GM12878 (cell line): ENCODE measurements at regions not wholly inside any gene's neighbourhood (a gene's known extent, or its start where the extent isn't known, plus 50 kb on each side); places are given as distances from the start of the nearest gene placed in this dataset.

Experiments
- ATAC-seq: fragments of 200-7000 bp; cut with Tn5 transposase; 3 replicates; pipeline ENCODE4 v1.9.1; 2020; ENCODE audit warnings: mild to moderate bottlenecking, moderate library complexity
- BruUV-seq: library from RNA; stranded (reverse); fragments of 400-500 nt; replicated peaks from 2 replicates; lab custom pipeline; 2021; lab: Mats Ljungman, UMichigan
- CTCF ChIA-PET: fragments of 300-600 bp; sonication (Branson Sonifier 250); formaldehyde crosslinking; extraction: SDS; loops from one replicate; lab custom pipeline; 2021; ENCODE audit warnings: inconsistent platforms; lab: Yijun Ruan, JAX
- POLR2A ChIA-PET: fragments of 350-600 bp; formaldehyde crosslinking; extraction: SDS; loops from one replicate; lab custom pipeline; 2021; ENCODE audit warnings: inconsistent platforms; lab: Charles Lee
- RAD21 ChIA-PET: fragments of 300-600 bp; sonication (Branson Sonifier 250); formaldehyde crosslinking; loops from one replicate; lab custom pipeline; 2023; ENCODE audit warnings: antibody characterized with exemption; ENCODE audit not compliant: unreplicated experiment; lab: Charles Lee
- SMC1A ChIA-PET: fragments of 300-600 bp; sonication (Branson Sonifier 250); formaldehyde crosslinking; loops from one replicate; lab custom pipeline; 2023; ENCODE audit not compliant: unreplicated experiment, uncharacterized antibody; lab: Charles Lee
- DNase-seq: peaks from one replicate; pipeline ENCODE4 v3.0.0-alpha.2; 2011; ENCODE audit warnings: low read depth, low spot score
- FAIRE-seq: peaks from 3 replicates; lab custom pipeline; 2011; peaks lifted over from hg19 to GRCh38; lab: Jason Lieb, UNC
- H2AFZ ChIP-seq: 2 replicates; pipeline ENCODE4 v1.6.0; 2011; ENCODE audit warnings: low read depth, low read length, control low read depth; ENCODE audit not compliant: control insufficient read depth
- H3K27ac ChIP-seq: 2 replicates; pipeline ENCODE4 v1.5.1; 2011; ENCODE audit warnings: control low read depth; ENCODE audit not compliant: control insufficient read depth, insufficient read depth
- H3K27me3 ChIP-seq, 2 experiments: replicated peaks in 1 of 2; 2 replicates each; pipeline versions ENCODE4 v1.6.0 to v1.6.1; 2011; ENCODE audit warnings: low read length in 1 of 2; ENCODE audit not compliant: control insufficient read depth in 2 of 2, insufficient read depth in 2 of 2
- H3K36me3 ChIP-seq, 2 experiments: 2 replicates each; pipeline ENCODE4 v1.5.1; 2011; ENCODE audit warnings: low read length in 1 of 2; ENCODE audit not compliant: control insufficient read depth in 2 of 2, insufficient read depth in 2 of 2
- H3K4me1 ChIP-seq: 2 replicates; pipeline ENCODE4 v1.6.1; 2011; ENCODE audit warnings: mild to moderate bottlenecking, low read length, moderate library complexity, mixed read lengths; ENCODE audit not compliant: control insufficient read depth, insufficient read depth
- H3K4me2 ChIP-seq: 2 replicates; pipeline ENCODE4 v1.6.0; 2011; ENCODE audit warnings: control low read depth; ENCODE audit not compliant: control insufficient read depth, insufficient read depth
- H3K4me3 ChIP-seq: fragments of 200-600 bp; sonication (generic); 2 replicates; pipeline ENCODE4 v1.5.1; 2016
- H3K79me2 ChIP-seq: 2 replicates; pipeline ENCODE4 v1.6.0; 2011; ENCODE audit warnings: low read length; ENCODE audit not compliant: control insufficient read depth, insufficient read depth
- H3K9ac ChIP-seq: 2 replicates; pipeline ENCODE4 v1.8.0; 2011; ENCODE audit warnings: low read length, control low read depth, mixed read lengths; ENCODE audit not compliant: control insufficient read depth, insufficient read depth
- H3K9me3 ChIP-seq: replicated peaks from 3 replicates; pipeline ENCODE4 v1.5.1; 2011; ENCODE audit warnings: mild to moderate bottlenecking, low read length; ENCODE audit not compliant: control insufficient read depth, insufficient read depth
- H4K20me1 ChIP-seq: 2 replicates; pipeline ENCODE4 v1.6.0; 2011; ENCODE audit not compliant: control insufficient read depth, insufficient read depth
- ATF7 ChIP-seq: fragments of 450-650 bp; IDR thresholded peaks from 2 replicates; pipeline ENCODE4 v1.6.1; 2016; ENCODE audit warnings: low read depth, mild to moderate bottlenecking
- BCL3 ChIP-seq: IDR thresholded peaks from 2 replicates; pipeline ENCODE4 v1.6.1; 2011; ENCODE audit warnings: borderline replicate concordance, low read depth, mild to moderate bottlenecking, moderate library complexity, low read length; ENCODE audit not compliant: insufficient read depth, poor library complexity, severe bottlenecking
- HSF1 ChIP-seq: fragments of 150-350 bp; IDR thresholded peaks from 2 replicates; pipeline ENCODE4 v1.6.1; 2014; ENCODE audit warnings: mild to moderate bottlenecking, low read depth, low read length
- IRF4 ChIP-seq: IDR thresholded peaks from 2 replicates; pipeline ENCODE4 v1.6.1; 2011; ENCODE audit warnings: low read depth, low read length
- JUND ChIP-seq: IDR thresholded peaks from 2 replicates; pipeline ENCODE4 v1.6.1; 2012; ENCODE audit warnings: low read depth, mild to moderate bottlenecking, low read length, improper control_type of control experiment, moderate library complexity
- KAT2A ChIP-seq: conservative IDR thresholded peaks from 2 replicates; pipeline ENCODE4 v1.6.1; 2011; ENCODE audit warnings: low read depth, low read length; ENCODE audit not compliant: control insufficient read depth
- NBN ChIP-seq: fragments of 450-650 bp; IDR thresholded peaks from 2 replicates; pipeline ENCODE4 v1.6.1; 2016
- REST ChIP-seq: IDR thresholded peaks from 2 replicates; pipeline ENCODE4 v1.6.1; 2012; ENCODE audit warnings: mild to moderate bottlenecking, low read depth, low read length
- SMAD1 ChIP-seq: fragments of 450-650 bp; IDR thresholded peaks from 2 replicates; pipeline ENCODE4 v1.6.1; 2018; ENCODE audit warnings: mild to moderate bottlenecking, low read depth; ENCODE audit not compliant: partially characterized antibody
- SRF ChIP-seq, 2 experiments: IDR thresholded peaks; 2 replicates each; pipeline ENCODE4 v1.6.1; 2011; ENCODE audit warnings: low read depth in 2 of 2, low read length in 2 of 2, mild to moderate bottlenecking in 1 of 2, moderate library complexity in 1 of 2
- TAF1 ChIP-seq: IDR thresholded peaks from 2 replicates; pipeline ENCODE4 v1.6.1; 2011; ENCODE audit warnings: mild to moderate bottlenecking, low read depth, low read length, borderline replicate concordance
- ZBED1 ChIP-seq: IDR thresholded peaks from 2 replicates; pipeline ENCODE4 v1.6.1; 2016; ENCODE audit warnings: borderline replicate concordance
- WGBS: methylation state at CpG from one replicate; pipeline ENCODE4 v1.1.6; 2016; ENCODE audit warnings: low lambda C conversion rate; ENCODE audit not compliant: insufficient replicate concordance, insufficient coverage; ENCODE audit errors: missing lambda C conversion rate; 5-methylcytosine and 5-hydroxymethylcytosine counted together
- in situ Hi-C: fragments of 300-500 bp; cut with MboI; formaldehyde crosslinking; loops from 9 replicates; pipeline ENCODE4 v1.14.3; 2018; ENCODE audit warnings: mixed read lengths
- intact Hi-C: fragments of 100-400 bp; cut with micrococcal nuclease; formaldehyde crosslinking; loops from one replicate; pipeline ENCODE4 v1.14.2; 2022; ENCODE audit not compliant: unreplicated experiment

GRCh38 chr9:86997951-86998350 lies 50.6 kb upstream of the GAS1 start:
- ChIA-PET RAD21 (no interaction called here), SMC1A (no interaction called here), POLR2A (no interaction called here), CTCF (no interaction called here)
- Histone ChIP-seq H3K9me3 (no peaks in the 10 kb centered on the region), H3K27me3 (no peaks in the 10 kb centered on the region; a peak in 1 of 4 replicates), H2AFZ (no peak overlapping the region), H3K4me2 (no peak overlapping the region), H3K27ac (no peak overlapping the region), H3K79me2 (no peaks in the 10 kb centered on the region), H4K20me1 (no peaks in the 10 kb centered on the region), H3K36me3 (no peaks in the 10 kb centered on the region), H3K4me1 (no peaks in the 10 kb centered on the region), H3K9ac (no peak overlapping the region), H3K4me3 (no peak overlapping the region)
- no peak for DNase-seq
- FAIRE-seq = no peak
- TF ChIP-seq NBN (no peak), KAT2A (no peak), SRF (IDR thresholded peaks at IDR 0.05; ENCODE audit: low read depth in 2 of 2, low read length in 2 of 2) (no peak)
- WGBS = 2% methylated on average over 2 of the region's 2 CpGs
- intact Hi-C loops (no loop called here), in situ Hi-C loops (no loop called here)
- ATAC-seq = no peak
- no TSS peak for BruUV-seq

- FAIRE-seq = no peak
- Histone ChIP-seq H3K79me2 (no peaks in the 10 kb centered on the region), H3K9me3 (no peaks in the 10 kb centered on the region), H4K20me1 (no peaks in the 10 kb centered on the region), H3K9ac (no peak overlapping the region), H3K27me3 (no peaks in the 10 kb centered on the region), H2AFZ (no peak overlapping the region), H3K27ac (no peak overlapping the region), H3K36me3 (no peaks in the 10 kb centered on the region), H3K4me2 (no peak overlapping the region), H3K4me3 (no peak overlapping the region), H3K4me1 (no peaks in the 10 kb centered on the region)
- 86% methylated on average over 2 of the region's 2 CpGs for WGBS
- in situ Hi-C loops (no loop called here), intact Hi-C loops (no loop called here)
- POLR2A ChIA-PET = no interaction called here
- CTCF ChIA-PET = interaction anchor here (0.6 kb wide), 1 partner anchor 1734 kb away, joined by 4 read pairs; no protein-coding TSS in a partner anchor
- no peak for DNase-seq
- RAD21 ChIA-PET = no interaction called here
- SMC1A ChIA-PET = interaction anchor here (0.7 kb wide), 1 partner anchor 332 kb away, joined by 3 read pairs; no protein-coding TSS in a partner anchor
- no TSS peak for BruUV-seq
- no peak for ATAC-seq
- TF ChIP-seq ATF7 (no peak), REST (no peak), SMAD1 (no peak), HSF1 (no peak), ZBED1 (no peak), IRF4 (no peak), BCL3 (no peak), TAF1 (no peak), JUND (no peak)
These were observed 55.2 kb upstream of the GAS1 start for GRCh38 chr9:87002517-87002916.
